IMR-90 (cell line): ENCODE measurements at regions not wholly inside any gene's neighbourhood (a gene's known extent, or its start where the extent isn't known, plus 50 kb on each side); places are given as distances from the start of the nearest gene placed in this dataset.

Experiments
- ATAC-seq: fragments of 200-7000 bp; cut with Tn5 transposase; 2 replicates; pipeline ENCODE4 v1.9.1; 2020; ENCODE audit warnings: low read depth, mild to moderate bottlenecking, moderate library complexity
- BruUV-seq: library from RNA; stranded (reverse); fragments of 400-500 nt; replicated peaks from 2 replicates; lab custom pipeline; 2021; lab: Mats Ljungman, UMichigan
- CTCF ChIA-PET: fragments of 300-600 bp; formaldehyde crosslinking; extraction: SDS; loops from one replicate; lab custom pipeline; 2021; ENCODE audit warnings: antibody characterized with exemption; lab: Yijun Ruan, JAX
- POLR2A ChIA-PET: fragments of 300-600 bp; sonication (Branson Sonifier 250); formaldehyde crosslinking; loops from one replicate; lab custom pipeline; 2022; ENCODE audit warnings: antibody characterized with exemption; ENCODE audit not compliant: unreplicated experiment; lab: Charles Lee
- DNase-seq: peaks from one replicate; pipeline ENCODE4 v3.0.0; 2013
- H2AFZ ChIP-seq: replicated peaks from 2 replicates; pipeline ENCODE3; 2013; ENCODE audit warnings: low read length, mild to moderate bottlenecking; ENCODE audit not compliant: poor library complexity
- H2AK5ac ChIP-seq: 2 replicates; pipeline ENCODE4 v1.6.1; 2013; ENCODE audit warnings: low read depth, low read length, inconsistent platforms
- H2AK9ac ChIP-seq: replicated peaks from 2 replicates; pipeline ENCODE3; 2013; ENCODE audit warnings: mild to moderate bottlenecking, low read depth, low read length, moderate library complexity; ENCODE audit not compliant: poor library complexity
- H2BK120ac ChIP-seq: 2 replicates; pipeline ENCODE4 v1.6.1; 2013; ENCODE audit warnings: low read depth, low read length, inconsistent platforms
- H2BK15ac ChIP-seq: 3 replicates; pipeline ENCODE4 v1.6.1; 2013; ENCODE audit warnings: low read depth, low read length, inconsistent platforms
- H2BK20ac ChIP-seq: 2 replicates; pipeline ENCODE4 v1.6.1; 2013; ENCODE audit warnings: low read depth, mild to moderate bottlenecking, inconsistent platforms, low read length, moderate library complexity
- H2BK5ac ChIP-seq: 2 replicates; pipeline ENCODE4 v1.6.1; 2013; ENCODE audit warnings: mild to moderate bottlenecking, low read depth, low read length, inconsistent platforms; ENCODE audit not compliant: poor library complexity, severe bottlenecking
- H3K14ac ChIP-seq: replicated peaks from 2 replicates; pipeline ENCODE4 v1.6.1; 2013; ENCODE audit warnings: low read depth, low read length, inconsistent platforms
- H3K18ac ChIP-seq: 2 replicates; pipeline ENCODE4 v1.6.1; 2013; ENCODE audit warnings: low read depth, low read length, control low read depth
- H3K23ac ChIP-seq: 2 replicates; pipeline ENCODE4 v1.6.1; 2013; ENCODE audit warnings: low read depth, low read length, inconsistent platforms
- H3K27ac ChIP-seq: 2 replicates; pipeline ENCODE4 v1.5.1; 2013; ENCODE audit warnings: mild to moderate bottlenecking, control low read depth, low read length; ENCODE audit not compliant: insufficient read depth
- H3K27me3 ChIP-seq: 2 replicates; pipeline ENCODE4 v1.6.1; 2013; ENCODE audit warnings: low read length; ENCODE audit not compliant: control insufficient read depth, insufficient read depth
- H3K36me3 ChIP-seq: 2 replicates; pipeline ENCODE4 v1.6.1; 2013; ENCODE audit warnings: low read length, mixed read lengths; ENCODE audit not compliant: control insufficient read depth, insufficient read depth
- H3K4ac ChIP-seq: 2 replicates; pipeline ENCODE4 v1.6.1; 2013; ENCODE audit warnings: low read depth, low read length, inconsistent platforms
- H3K4me1 ChIP-seq: 2 replicates; pipeline ENCODE4 v1.6.1; 2013; ENCODE audit warnings: low read length, mixed read lengths; ENCODE audit not compliant: control insufficient read depth, insufficient read depth
- H3K4me2 ChIP-seq: 2 replicates; pipeline ENCODE4 v1.6.1; 2013; ENCODE audit warnings: low read depth, mild to moderate bottlenecking, control low read depth, low read length, moderate library complexity
- H3K4me3 ChIP-seq: 2 replicates; pipeline ENCODE4 v1.5.1; 2013; ENCODE audit warnings: low read depth, mild to moderate bottlenecking, control low read depth, low read length, moderate library complexity; ENCODE audit not compliant: insufficient read depth
- H3K56ac ChIP-seq: 2 replicates; pipeline ENCODE4 v1.6.1; 2013; ENCODE audit warnings: low read length, inconsistent platforms; ENCODE audit not compliant: insufficient read depth; ENCODE audit errors: extremely low read depth
- H3K79me1 ChIP-seq, 2 experiments: 2 replicates each; pipeline ENCODE4 v1.6.1; 2013; ENCODE audit warnings: low read length in 2 of 2, inconsistent platforms in 1 of 2, low read depth in 1 of 2
- H3K9ac ChIP-seq: 2 replicates; pipeline ENCODE4 v1.6.1; 2013; ENCODE audit warnings: low read depth, low read length, control low read depth
- H3K9me1 ChIP-seq: 2 replicates; pipeline ENCODE4 v1.6.1; 2013; ENCODE audit warnings: low read length, inconsistent platforms; ENCODE audit not compliant: insufficient read depth
- H3K9me3 ChIP-seq: 2 replicates; pipeline ENCODE4 v1.6.1; 2013; ENCODE audit warnings: low read length; ENCODE audit not compliant: control insufficient read depth, insufficient read depth
- H4K20me1 ChIP-seq: 2 replicates; pipeline ENCODE4 v1.6.1; 2013; ENCODE audit warnings: low read length, inconsistent platforms; ENCODE audit not compliant: insufficient read depth
- H4K5ac ChIP-seq: 2 replicates; pipeline ENCODE4 v1.6.1; 2013; ENCODE audit warnings: mild to moderate bottlenecking, low read depth, low read length, control low read depth
- H4K8ac ChIP-seq, 2 experiments: 2 replicates each; pipeline ENCODE4 v1.6.1; 2013; ENCODE audit warnings: low read depth in 2 of 2, low read length in 2 of 2, control low read depth in 1 of 2, inconsistent platforms in 1 of 2
- H4K91ac ChIP-seq: 2 replicates; pipeline ENCODE4 v1.6.1; 2013; ENCODE audit warnings: low read depth, low read length, inconsistent platforms; ENCODE audit not compliant: insufficient read depth
- BHLHE40 ChIP-seq: fragments of 150-350 bp; IDR thresholded peaks from 2 replicates; pipeline ENCODE4 v1.6.1; 2016; ENCODE audit warnings: mild to moderate bottlenecking, low read depth, low read length
- CEBPB ChIP-seq: IDR thresholded peaks from 2 replicates; pipeline ENCODE4 v1.6.1; 2012; ENCODE audit warnings: low read depth, low read length, improper control_type of control experiment
- CHD1 ChIP-seq: IDR thresholded peaks from 2 replicates; pipeline ENCODE4 v1.6.1; 2012; ENCODE audit warnings: low read depth, low read length, improper control_type of control experiment
- MAFK ChIP-seq: IDR thresholded peaks from 2 replicates; pipeline ENCODE4 v1.6.1; 2012; ENCODE audit warnings: low read depth, low read length, improper control_type of control experiment
- MAZ ChIP-seq: IDR thresholded peaks from 2 replicates; pipeline ENCODE4 v1.6.1; 2012; ENCODE audit warnings: low read depth, mild to moderate bottlenecking, low read length, improper control_type of control experiment, moderate library complexity, borderline replicate concordance
- NFE2L2 ChIP-seq: fragments of 150-350 bp; IDR thresholded peaks from 2 replicates; pipeline ENCODE4 v1.6.1; 2016; ENCODE audit warnings: low read depth, mild to moderate bottlenecking, low read length
- POLR2A ChIP-seq: IDR thresholded peaks from 2 replicates; pipeline ENCODE4 v1.6.1; 2012; ENCODE audit warnings: mild to moderate bottlenecking, low read depth, low read length
- RCOR1 ChIP-seq: IDR thresholded peaks from 2 replicates; pipeline ENCODE4 v1.6.1; 2012; ENCODE audit warnings: mild to moderate bottlenecking, low read length, improper control_type of control experiment; ENCODE audit not compliant: insufficient replicate concordance
- SMC3 ChIP-seq: fragments of 150-350 bp; IDR thresholded peaks from 2 replicates; pipeline ENCODE4 v1.6.1; 2016; ENCODE audit warnings: low read depth, mild to moderate bottlenecking, antibody characterized with exemption, low read length, moderate library complexity
- dilution Hi-C: fragments of 300-500 bp; cut with HindIII; formaldehyde crosslinking; loops from one replicate; pipeline ENCODE4 v1.14.3; 2018; ENCODE audit warnings: low sequenced_read_pairs; ENCODE audit not compliant: unreplicated experiment
- in situ Hi-C: fragments of 300-500 bp; cut with MboI; formaldehyde crosslinking; loops from 3 replicates; pipeline ENCODE4 v1.14.3; 2019; ENCODE audit warnings: low sequenced_read_pairs, inconsistent platforms, mixed read lengths
- intact Hi-C: fragments of 100-400 bp; cut with micrococcal nuclease; formaldehyde crosslinking; loops from 2 replicates; pipeline ENCODE4 v1.10.0; 2022
- TF ChIP-seq, protein P1 (sequence below): fragments of 150-350 bp; IDR thresholded peaks from 2 replicates; pipeline ENCODE4 v1.6.1; 2017; ENCODE audit warnings: mild to moderate bottlenecking, antibody characterized with exemption, low read length, low read depth
- TF ChIP-seq, protein P2 (sequence below): fragments of 150-350 bp; IDR thresholded peaks from 2 replicates; pipeline ENCODE4 v1.6.1; 2016; ENCODE audit warnings: low read depth, mild to moderate bottlenecking, low read length, moderate library complexity, borderline replicate concordance

- Histone ChIP-seq H3K4me2 (no peak overlapping the region), H3K27me3 (no peaks in the 10 kb centered on the region), H4K8ac (no peak overlapping the region), H3K4me1 (no peaks in the 10 kb centered on the region), H2BK15ac (no peak overlapping the region), H3K9ac (no peak overlapping the region), H3K4ac (no peak overlapping the region), H3K27ac (no peak overlapping the region), H2BK120ac (no peak overlapping the region), H2AK5ac (no peak overlapping the region), H3K18ac (no peak overlapping the region), H3K9me3 (no peaks in the 10 kb centered on the region), H2AK9ac (no peak overlapping the region), H3K4me3 (no peak overlapping the region), H3K9me1 (peaks cover 23% of the 10 kb centered on the region; the same call in 1 of the 2 replicates), H3K23ac (no peak overlapping the region), H2AFZ (no peak overlapping the region), H4K20me1 (peaks cover 27% of the 10 kb centered on the region; the same call in 1 of the 2 replicates), H3K36me3 (peaks cover 38% of the 10 kb centered on the region), H3K14ac (no peak overlapping the region), H3K56ac (no peak overlapping the region), H2BK5ac (no peak overlapping the region), H3K79me1 (peaks cover 45 to 69% of the 10 kb centered on the region in 2 experiments), H4K91ac (no peak overlapping the region), H2BK20ac (no peak overlapping the region), H4K5ac (no peak overlapping the region)
- ATAC-seq (no peak), DNase-seq (no peak)
- TF ChIP-seq CHD1 (no peak), SMC3 (no peak), RCOR1 (no peak), MAZ (no peak), POLR2A (no peak), MAFK (no peak), CEBPB (no peak), BHLHE40 (no peak), NFE2L2 (no peak)
- TF ChIP-seq, protein P1, sequence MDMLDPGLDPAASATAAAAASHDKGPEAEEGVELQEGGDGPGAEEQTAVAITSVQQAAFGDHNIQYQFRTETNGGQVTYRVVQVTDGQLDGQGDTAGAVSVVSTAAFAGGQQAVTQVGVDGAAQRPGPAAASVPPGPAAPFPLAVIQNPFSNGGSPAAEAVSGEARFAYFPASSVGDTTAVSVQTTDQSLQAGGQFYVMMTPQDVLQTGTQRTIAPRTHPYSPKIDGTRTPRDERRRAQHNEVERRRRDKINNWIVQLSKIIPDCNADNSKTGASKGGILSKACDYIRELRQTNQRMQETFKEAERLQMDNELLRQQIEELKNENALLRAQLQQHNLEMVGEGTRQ: no peak
- TF ChIP-seq, protein P2, sequence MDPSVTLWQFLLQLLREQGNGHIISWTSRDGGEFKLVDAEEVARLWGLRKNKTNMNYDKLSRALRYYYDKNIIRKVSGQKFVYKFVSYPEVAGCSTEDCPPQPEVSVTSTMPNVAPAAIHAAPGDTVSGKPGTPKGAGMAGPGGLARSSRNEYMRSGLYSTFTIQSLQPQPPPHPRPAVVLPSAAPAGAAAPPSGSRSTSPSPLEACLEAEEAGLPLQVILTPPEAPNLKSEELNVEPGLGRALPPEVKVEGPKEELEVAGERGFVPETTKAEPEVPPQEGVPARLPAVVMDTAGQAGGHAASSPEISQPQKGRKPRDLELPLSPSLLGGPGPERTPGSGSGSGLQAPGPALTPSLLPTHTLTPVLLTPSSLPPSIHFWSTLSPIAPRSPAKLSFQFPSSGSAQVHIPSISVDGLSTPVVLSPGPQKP: no peak
- dilution Hi-C loops: no loop called here
- in situ Hi-C loops: no loop called here
- BruUV-seq: no TSS peak
- intact Hi-C loops: no loop called here
- ChIA-PET CTCF (no interaction called here), POLR2A (interaction anchor here (0.6 kb wide), 1 partner anchor 28 kb away, joined by 4 read pairs; no protein-coding TSS in a partner anchor)
Observed at GRCh38 chr20:19953606-19954005, 63.6 kb upstream of the NAA20 start.
